SK-N-SH (cell line): ENCODE measurements at regions not wholly inside any gene's neighbourhood (a gene's known extent, or its start where the extent isn't known, plus 50 kb on each side); places are given as distances from the start of the nearest gene placed in this dataset.

Experiments used
- CTCF ChIP-seq: fragments of 200-600 bp; sonication (generic); IDR thresholded peaks from 2 replicates; pipeline ENCODE4 v1.6.1; 2017; ENCODE audit warnings: antibody characterized with exemption, mild to moderate bottlenecking, moderate library complexity
- JUND ChIP-seq: IDR thresholded peaks from 2 replicates; pipeline ENCODE4 v1.4.0; 2012
- MXI1 ChIP-seq: IDR thresholded peaks from 2 replicates; pipeline ENCODE4 v1.6.1; 2012; ENCODE audit warnings: mild to moderate bottlenecking, low read depth, low read length, improper control_type of control experiment
- POLR2AphosphoS5 ChIP-seq: IDR thresholded peaks from 2 replicates; pipeline ENCODE4 v1.6.1; 2012; ENCODE audit warnings: low read depth, low read length
- RAD21 ChIP-seq: IDR thresholded peaks from 2 replicates; pipeline ENCODE4 v1.6.1; 2012; ENCODE audit warnings: mild to moderate bottlenecking, low read length
- SMC3 ChIP-seq: IDR thresholded peaks from 2 replicates; pipeline ENCODE4 v1.6.1; 2012; ENCODE audit warnings: low read depth, low read length, improper control_type of control experiment
- TEAD4 ChIP-seq: IDR thresholded peaks from 2 replicates; pipeline ENCODE4 v1.4.0; 2012; ENCODE audit warnings: mild to moderate bottlenecking, borderline replicate concordance; ENCODE audit not compliant: insufficient read depth

- no peak for TF ChIP-seq CTCF
- TF ChIP-seq POLR2AphosphoS5: no peak
- no peak for TF ChIP-seq MXI1
- no peak for TF ChIP-seq TEAD4
- TF ChIP-seq JUND: no peak
- TF ChIP-seq RAD21: no peak
- TF ChIP-seq SMC3: no peak
Observed at GRCh38 chr2:39531220-39531777, 94.2 kb upstream of the MAP4K3 start.
